GM23248 (cell line): ENCODE measurements at regions not wholly inside any gene's neighbourhood (a gene's known extent, or its start where the extent isn't known, plus 50 kb on each side); places are given as distances from the start of the nearest gene placed in this dataset.

ENCODE experiments used
- EZH2 ChIP-seq: fragments of 200-600 bp; sonication (generic); IDR thresholded peaks from 2 replicates; pipeline ENCODE4 v1.6.1; 2018; ENCODE audit warnings: antibody characterized with exemption, mild to moderate bottlenecking; ENCODE audit not compliant: insufficient read depth, poor library complexity, severe bottlenecking
- EZH2phosphoT487 ChIP-seq: fragments of 200-600 bp; sonication (generic); IDR thresholded peaks from 2 replicates; pipeline ENCODE4 v1.6.1; 2018; ENCODE audit warnings: antibody characterized with exemption, moderate library complexity, mild to moderate bottlenecking, low read depth; ENCODE audit not compliant: insufficient read depth

DNA sequence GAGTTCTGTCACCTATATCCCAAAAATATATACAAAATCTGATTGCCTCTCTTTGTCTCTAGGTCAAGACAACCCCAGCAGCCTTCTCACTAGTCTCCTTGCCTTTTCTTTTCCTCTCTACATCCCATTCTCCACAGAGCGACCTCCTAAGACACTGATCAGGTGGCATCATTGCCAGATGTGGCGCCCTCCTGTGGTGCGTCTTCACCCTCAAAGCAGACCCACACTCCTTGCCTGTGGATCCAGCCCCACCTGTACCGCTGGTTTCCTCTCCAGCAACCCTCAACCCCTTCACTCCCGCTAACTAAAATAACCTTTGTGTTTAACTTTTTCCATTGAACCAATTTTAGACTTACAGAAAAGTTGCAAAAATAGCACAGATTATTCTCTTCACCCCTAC, 273.3 kb downstream of the GLI2 start:
- no peak for TF ChIP-seq EZH2
- TF ChIP-seq EZH2phosphoT487 = no peak
